NCI-H1092 treated with DMSO at 0.1 percent for 48 hours (cell line): ENCODE measurements at regions not wholly inside any gene's neighbourhood (a gene's known extent, or its start where the extent isn't known, plus 50 kb on each side); places are given as distances from the start of the nearest gene placed in this dataset.
A peak's percentile ranks its signal among the peaks of the same experiment; 100 is the strongest.

Experiments
- DNase-seq: peaks from one replicate; lab custom pipeline; 2025; lab: John Stamatoyannopoulos, UW

DNA sequence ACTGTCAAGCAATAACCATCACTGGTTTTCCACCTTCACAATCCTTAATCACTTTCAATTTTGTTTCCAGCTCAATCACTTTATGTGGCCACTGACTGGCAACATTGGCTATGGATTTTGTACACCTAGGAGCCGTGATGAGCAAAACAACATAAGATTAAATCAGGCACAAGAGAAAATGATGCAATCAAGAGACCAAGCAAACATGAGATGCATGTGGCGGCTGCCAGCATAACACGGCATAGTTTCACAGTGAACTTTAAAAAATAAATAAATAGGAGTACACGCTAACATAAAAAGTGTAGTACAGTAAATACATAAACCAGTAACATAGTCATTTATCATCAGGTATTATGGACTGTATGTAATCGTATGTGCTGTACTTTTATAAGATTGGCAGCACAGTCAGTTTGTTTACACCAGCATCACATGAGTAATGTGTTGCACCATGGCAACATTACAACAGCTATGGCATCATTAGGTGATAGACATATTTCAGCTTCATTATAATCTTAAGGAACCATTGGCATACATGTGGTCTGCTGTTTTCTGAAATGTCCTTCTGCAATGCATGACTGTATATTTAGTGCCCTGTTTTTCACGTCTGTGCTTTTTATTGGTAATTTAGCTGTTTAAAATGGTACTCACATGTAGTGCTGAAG lies 83.3 kb upstream of the PRDM11 start:
- no peak for DNase-seq

DNA sequence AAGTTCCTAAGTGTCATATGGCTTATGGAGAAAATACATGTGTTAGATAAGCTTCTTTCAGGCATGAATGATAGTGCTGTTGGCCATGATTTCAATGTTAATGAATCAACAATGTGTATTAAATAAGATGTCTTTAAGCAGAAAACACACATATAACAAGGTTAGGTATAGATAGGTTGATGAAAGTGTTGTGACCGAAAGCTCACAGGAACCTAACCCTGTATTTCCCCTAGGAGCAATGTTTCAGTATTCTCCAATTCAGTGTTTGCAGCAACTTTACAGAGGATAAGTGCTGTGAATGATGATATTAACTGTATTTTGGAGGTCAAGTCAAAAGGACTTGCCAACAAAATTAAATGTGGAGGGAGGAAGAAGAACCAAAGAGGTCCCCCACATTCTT lies 82.8 kb upstream of the PRDM11 start:
- DNase-seq = no peak

DNA sequence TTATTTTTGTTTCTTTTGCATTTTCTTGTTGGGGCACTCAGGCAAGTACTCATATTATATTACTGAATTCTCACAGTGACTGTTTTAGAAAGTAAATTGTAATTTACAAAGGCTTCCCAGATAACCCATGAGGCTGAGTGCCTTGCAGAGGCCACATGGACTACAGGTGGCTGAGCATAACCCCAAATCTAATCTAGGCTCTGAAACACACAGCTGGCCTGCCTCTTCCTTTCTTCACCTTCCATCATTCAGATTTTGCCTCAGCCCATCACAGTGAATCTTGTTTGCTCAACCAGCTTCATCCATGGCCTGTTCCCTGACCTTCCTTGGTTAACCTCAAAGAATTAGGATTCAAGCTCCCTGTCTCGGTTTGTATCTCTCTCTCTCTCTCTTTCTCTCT lies 78.5 kb upstream of the PRDM11 start:
- DNase-seq = no peak

DNA sequence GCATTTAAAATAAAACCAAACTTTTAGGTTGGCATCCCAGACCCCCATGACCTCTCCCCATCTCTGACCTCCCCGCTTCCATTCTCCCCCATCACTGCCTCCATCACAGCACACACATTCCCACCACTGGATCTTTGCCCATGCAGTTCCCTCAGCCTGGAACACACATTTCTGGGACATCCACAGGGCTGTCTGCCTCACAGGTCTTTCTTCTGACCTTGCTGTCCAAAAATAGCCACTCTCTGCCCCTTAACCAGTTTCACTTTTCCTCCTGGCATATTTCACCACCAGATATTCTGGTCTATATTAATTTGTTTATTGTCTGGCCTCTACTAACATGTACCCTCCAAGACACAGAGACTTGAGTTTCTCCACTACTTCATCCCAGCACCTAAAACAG lies 75.2 kb upstream of the PRDM11 start:
- no peak for DNase-seq

DNA sequence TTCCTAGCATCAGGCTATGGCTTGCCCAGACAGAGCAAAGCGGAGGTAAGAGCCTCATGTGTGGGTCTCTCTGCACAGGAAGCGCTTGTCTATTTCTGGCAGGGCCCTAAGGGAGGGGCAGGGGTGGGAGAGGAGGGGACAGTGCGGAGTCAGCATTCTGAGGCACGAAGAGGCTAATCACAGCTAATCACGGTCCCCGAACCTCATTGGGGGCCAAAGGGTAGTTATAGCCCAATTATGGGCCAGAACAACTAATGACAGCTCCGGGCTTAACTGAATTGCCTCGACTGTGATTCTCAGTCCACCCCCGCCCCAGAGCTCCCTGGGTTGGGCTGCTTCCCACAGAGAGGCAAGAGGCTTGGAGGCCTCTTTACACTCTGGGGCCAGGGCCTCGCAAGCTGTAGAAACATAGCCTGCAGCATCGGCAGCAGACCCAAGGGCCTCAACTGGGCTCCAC lies 72.7 kb upstream of the PRDM11 start:
- no peak for DNase-seq

DNA sequence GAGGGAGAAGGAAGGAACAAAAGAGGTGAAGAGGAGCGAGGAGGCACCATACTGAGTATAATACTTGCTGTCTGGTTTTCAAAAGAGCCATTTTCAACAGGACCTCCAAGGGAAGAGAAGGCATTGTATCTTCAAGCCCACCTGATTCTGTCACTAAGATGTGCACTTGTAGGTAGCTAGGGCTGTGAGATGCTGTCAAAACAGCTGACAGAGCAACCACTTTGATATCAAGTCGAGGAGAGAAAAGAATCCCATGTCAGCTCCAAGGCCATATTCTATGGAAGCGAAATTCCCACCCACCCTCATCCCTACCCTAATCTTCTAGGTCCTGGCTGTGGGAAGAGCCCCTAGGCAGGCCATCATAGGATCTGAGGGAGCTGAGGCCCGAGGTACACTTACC lies 70.9 kb upstream of the PRDM11 start:
- no peak for DNase-seq

DNA sequence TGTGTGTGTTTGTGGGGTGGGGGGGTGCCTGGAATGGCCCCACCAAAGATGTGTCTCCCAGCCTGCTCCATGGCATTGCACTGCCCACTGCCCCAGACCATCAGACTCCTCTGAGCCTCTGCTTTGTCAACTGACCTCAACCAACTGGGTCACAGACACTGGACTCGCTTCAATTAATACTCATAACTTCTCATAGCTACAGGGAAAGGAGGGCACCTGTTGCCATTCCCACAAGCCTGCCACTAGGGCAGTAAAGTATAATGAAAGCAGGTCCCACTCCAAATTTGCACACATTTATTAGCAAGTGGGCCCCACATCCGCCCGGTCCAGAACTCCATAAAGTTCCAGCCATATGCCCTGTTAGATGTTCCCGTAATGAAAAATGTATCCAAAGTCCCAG lies 70.5 kb upstream of the PRDM11 start:
- no peak for DNase-seq

DNA sequence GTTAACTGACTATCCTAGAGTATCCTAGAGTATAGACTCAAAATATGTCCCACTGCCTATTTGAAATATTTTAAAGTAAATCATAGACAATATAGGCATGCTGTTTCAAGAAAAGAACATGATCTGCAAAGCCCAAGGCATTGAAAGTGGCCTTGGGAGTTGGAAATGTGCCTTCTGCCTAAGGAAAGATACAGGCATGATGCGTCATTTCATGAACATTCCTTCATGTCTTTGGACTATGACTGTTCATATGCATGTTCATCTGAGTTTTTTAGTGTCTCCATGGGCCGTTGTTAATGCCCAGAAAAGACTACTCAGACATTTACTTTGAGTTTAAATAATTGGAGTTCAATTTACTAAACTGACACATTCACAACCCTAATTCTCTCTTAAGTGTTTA lies 69.7 kb upstream of the PRDM11 start:
- no peak for DNase-seq

DNA sequence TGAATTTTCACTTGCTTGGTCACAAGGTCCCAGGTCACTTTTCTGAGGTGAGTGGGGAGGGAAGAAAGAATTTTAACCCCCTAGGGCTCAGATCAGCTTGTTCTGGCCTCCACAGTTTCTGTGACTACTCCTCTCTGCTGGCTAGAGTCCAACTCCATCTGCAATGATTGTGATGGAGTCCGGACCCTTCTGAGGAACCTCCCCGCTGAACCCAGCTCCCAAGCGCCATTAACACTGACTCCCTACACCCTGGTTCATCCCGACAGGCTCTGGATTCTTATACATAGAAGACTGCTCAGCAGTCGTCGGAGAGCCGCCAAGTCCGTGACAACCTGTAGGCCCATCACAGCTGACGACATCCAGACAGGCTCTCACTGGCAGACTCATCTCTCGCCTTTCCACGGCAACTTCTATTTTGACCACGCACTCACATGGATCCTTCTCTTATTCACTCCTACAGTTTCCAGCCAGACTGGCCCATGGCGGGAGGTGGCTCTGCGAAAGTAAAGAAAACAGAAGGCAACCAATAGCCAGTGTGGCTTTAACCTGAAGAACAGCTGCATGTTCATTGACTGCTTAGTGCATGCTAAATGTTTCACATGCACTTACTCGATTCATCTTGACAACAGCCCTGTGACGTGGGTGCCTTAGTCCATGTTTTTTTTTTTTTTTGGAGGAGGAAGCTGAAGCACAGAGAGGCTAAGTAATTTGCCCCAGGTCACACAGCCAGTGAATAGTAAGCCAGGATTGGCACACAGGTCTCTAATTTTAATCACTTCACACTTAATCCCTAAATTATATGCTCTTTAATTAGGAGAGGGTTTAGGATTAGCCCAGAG lies 68.0 kb upstream of the PRDM11 start:
- no peak for DNase-seq

DNA sequence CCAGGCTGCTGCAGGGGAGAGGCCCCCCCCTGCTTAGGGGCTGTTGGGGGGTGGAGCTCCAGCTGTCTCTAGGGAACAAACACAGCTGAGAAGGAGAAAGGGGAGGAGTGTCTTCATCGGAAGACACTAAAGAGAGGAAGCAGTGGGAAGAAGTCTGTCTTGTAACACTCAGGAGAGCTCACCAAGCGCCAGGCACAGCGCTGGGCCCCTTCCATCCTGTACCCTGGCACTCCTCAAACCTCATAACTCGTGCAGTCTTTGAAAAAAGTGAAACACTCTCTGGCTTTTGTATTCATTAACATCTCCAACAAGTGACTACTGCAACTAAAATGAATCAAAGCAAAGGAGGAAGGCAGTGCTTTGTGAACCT lies 67.4 kb upstream of the PRDM11 start:
- no peak for DNase-seq

DNA sequence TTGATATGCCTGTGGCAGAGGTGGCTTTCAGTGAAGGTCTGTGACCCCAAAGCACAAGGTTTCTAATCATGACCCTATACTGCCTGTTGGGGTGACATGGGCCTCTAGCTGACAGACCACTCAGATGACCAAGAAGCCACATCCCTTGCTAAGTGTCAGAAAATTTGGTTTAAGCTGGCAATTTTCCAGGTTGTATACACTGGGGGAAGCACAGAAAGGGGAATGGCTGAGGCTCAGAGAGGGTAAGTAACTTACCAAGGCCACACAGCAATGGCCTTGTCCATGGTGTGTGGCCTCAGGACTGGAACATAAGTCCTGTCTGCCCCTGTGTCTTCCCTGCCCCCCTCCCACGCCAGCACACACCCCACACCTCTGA lies 66.9 kb upstream of the PRDM11 start:
- no peak for DNase-seq

DNA sequence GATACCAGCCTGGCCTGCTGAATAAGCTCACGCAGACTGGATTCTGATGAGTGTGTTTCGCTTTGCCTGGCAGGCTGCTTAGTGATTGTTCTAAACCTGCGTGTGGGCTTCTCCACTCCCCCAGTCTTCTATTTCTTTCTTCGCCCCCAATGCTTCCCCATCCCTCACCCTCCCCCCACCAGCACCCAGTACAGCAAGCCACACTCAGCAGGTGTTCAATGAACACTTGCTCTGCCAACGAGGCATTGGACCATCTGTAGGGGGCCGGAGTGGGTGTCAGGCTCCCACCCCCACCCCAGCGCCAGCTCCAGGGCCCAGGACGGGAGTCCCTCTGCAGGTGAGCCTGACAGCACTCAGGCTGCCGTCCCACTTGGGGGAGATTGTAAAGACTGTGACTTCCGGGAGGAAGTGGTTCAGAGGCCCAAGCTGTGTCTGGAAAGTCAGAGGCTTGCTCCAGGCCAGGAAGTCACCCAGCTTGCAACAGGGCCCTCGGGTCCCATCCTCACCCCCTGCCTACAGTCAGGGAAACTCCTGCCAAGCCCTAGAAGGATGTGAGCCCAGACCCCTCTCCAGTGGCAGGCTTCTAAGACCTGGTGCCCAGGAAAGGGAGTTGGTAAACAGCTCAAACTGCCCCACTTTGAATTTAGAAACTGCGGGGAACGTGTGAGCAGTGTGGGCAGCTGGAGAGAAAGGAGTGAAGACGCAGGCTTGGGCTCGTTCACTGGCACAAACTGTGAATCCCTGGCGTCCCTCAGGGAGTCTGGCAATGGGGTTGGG lies 66.3 kb upstream of the PRDM11 start:
- no peak for DNase-seq

DNA sequence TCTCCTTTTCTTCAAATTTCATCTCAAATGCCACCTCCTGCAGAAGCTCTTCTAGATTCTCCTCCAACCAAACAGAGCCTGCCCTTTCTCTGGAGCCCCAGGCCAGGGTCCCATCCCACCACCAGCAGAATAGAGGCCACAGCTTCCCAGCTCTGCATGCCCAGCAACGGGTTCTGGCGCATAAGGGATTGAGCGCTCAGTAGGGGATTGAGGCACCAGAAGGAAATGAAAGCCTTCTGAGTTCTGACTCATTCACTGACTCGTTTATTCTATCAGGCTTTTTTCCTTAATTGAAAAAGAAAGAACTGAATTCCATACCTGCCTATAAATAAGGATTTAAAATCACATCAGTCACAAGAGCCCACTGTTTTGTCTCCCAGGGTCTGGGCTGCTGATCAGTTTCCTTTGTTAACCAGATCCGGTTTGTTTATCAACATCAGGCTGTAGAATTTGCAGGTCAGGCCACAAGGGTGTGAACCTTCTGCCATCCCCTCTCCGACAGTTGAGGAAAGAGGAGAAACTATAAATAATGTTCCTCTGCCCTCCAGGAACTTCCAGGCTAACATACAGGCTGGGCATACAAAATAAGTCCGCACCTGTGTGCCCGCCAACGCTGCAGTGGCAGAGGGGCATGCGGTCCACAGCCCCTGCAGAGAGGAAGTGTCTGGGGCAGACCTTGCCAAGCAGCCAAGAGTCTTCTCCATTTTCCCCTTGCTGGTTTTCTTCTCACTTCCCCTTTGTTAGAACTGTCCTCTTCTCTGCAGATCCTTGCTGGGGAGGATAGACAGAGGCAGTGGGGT lies 63.5 kb upstream of the PRDM11 start:
- DNase-seq = no peak

DNA sequence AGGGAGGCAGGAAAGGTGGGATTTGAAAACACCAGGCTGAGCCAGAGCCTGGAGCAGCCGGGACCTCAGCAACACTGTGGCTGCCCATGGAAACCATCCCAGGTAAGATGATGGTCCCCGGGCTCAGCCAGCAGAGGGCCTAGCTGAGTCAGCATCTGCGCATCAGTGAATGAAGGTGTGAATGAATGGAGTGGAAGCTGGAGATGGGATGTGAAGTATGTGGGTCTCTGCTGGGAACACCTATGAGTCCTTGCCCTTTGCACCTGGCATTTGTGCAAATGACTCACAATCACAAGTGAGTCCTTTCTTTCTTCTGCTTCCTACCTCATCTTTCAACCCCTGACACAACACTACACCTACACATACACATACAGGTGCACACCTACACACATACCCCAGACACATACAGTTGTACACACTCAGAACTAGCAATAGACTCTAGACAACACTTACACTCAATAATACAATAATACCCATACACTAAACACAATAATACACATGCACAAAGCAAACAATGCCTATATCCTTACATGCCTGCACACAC lies 62.8 kb upstream of the PRDM11 start:
- DNase-seq = no peak

DNA sequence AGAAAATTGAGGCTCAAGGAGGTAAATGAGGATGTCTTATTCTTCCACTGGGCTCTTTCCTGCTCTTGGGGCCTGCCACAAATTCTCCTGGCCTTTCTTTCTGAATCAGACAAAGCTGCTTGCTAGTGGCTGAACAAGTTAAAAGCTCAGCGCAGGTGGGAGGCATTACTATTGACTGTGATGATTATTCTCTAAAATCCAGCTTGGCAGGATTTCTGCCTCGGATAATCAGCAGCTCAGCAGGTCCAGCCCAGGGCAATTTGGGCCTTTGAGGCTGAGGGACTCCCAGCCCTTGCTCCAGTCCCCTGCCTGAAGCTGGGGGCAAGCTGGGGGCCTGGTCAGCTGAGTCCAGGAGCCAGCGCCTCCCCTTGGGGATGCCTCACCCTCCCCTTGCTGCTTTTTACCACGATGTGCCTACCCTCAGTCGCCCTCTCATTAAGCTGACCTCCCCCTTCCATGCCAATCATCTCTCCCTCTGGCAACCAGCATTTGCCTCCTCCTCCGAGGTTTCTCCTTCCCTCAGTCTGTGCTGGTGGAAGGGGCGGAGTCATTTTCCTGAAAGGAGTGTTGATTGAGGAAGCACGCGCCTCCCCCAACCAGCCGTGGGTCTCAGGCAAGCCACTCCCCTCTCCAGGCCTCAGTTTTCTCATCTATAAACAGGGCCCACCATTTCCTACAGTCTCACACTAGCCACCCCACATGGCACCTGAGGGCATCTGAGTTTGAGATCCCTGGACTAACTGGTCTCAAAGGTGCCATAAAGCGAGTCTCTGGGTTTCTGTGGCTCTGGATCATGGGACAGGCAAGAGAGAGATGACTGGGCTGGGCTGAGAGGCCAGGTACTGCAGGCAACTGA lies 60.6 kb upstream of the PRDM11 start:
- no peak for DNase-seq

DNA sequence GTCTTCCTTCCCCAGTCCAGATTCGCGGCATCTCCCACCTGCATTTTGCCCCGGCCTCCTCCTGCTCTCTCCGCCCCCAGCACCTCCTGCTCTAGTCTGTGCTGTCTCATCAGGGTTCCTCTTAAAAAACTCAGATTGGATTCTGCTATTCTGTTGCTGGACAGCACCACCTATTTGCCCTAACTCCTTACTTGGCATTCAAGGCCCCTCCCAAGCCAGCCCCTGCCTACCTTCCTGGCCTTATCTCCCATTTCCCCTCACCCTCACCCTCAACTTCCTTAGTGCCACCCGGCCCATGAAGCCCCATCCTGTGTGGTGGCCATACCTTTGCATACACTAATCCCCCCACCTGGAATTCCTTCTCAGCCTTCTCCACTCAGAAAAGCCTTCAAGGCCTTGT lies 59.9 kb upstream of the PRDM11 start:
- DNase-seq = no peak

DNA sequence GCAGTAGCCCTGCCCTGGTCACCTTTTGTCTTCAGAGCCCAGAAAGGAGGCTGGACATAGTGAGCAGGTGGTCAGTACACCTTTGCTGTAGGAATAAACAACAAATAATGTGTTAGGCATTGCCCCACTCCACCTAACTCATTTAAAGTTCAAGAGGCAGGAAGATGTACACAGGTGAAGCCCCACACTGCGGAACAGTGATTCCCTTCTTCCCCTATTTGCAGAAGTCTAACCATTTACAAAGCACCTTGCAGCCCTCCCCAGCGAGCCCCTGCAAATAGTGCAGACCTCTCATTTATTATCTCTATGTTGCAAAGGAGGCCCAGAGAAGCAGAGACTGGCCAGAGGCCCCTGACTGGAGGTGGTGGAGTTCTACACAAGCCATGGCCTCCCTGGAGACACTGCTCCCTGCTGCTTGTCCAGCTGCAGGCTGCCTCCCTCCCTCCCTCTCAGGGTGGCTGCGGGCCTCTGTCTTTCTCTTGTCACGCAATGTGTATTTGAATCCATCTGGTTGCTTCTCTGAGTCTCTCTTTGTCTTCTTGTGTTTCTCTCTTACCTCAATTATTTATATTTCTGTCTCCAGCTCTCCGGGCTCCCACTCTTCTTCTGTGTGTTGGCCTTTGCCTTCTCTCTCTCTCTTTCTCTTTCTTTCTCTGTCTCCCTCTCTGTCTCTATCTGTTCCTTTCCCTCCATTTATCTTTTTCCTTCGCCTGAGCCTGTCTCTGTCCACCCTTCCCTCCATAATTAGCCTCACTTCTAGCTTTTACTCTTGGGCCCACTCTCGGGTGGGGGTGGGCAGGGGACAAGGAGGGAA lies 59.1 kb upstream of the PRDM11 start:
- DNase-seq = peak; percentile 57

DNA sequence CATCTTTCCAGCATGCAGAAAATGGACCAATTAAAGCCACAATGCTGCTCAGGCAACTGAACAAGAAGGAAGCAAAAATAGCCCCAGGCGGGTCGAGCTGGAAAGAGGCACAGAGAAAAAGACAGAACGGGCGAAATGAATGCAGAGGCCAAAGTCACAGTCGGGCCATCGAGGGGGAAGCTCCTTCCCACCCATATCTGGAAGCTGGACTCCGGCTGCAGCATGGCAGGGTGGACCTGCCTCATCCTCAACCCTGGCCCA lies 58.6 kb upstream of the PRDM11 start:
- no peak for DNase-seq

DNA sequence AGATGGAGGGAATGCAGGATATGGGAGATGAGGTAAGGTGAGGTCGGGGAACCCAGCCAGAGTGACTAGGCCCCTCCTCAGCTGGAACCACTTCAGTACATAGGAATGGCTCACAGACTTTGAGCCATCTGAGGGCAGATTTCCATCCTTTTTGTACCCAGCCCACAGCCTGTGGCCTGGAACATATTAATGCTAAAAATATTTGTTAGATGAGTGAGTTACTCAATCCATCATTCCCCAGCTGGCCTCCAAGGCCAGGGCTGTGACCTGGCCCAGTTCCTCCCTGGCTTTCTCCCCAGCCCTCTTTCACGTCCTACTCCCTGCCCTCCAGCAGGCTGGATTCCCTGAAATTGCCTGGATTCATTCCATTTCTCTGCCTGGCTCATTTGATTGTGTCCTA lies 57.2 kb upstream of the PRDM11 start:
- DNase-seq = no peak
